Upper lobe of right lung (tissue), 1 donor: ENCODE measurements at regions not wholly inside any gene's neighbourhood (a gene's known extent, or its start where the extent isn't known, plus 50 kb on each side); places are given as distances from the start of the nearest gene placed in this dataset.

ENCODE experiments used
- ATAC-seq: fragments of 200-7000 bp; cut with Tn5 transposase; one replicate; pipeline ENCODE4 v1.9.1; 2020; ENCODE audit warnings: mild to moderate bottlenecking, moderate library complexity
- DNase-seq: peaks from one replicate; pipeline ENCODE4 v3.0.0-alpha.2; 2020
- H3K27ac ChIP-seq: fragments of 200-600 bp; one replicate; pipeline ENCODE4 v1.8.0; 2022
- H3K27me3 ChIP-seq: fragments of 200-600 bp; one replicate; pipeline ENCODE4 v1.8.0; 2022; ENCODE audit warnings: mild to moderate bottlenecking
- H3K36me3 ChIP-seq: fragments of 200-600 bp; one replicate; pipeline ENCODE4 v1.8.0; 2022
- H3K4me1 ChIP-seq: fragments of 200-600 bp; one replicate; pipeline ENCODE4 v1.8.0; 2022
- H3K4me3 ChIP-seq: fragments of 200-600 bp; one replicate; pipeline ENCODE4 v1.8.0; 2022; ENCODE audit warnings: mild to moderate bottlenecking
- H3K9me3 ChIP-seq: fragments of 200-600 bp; one replicate; pipeline ENCODE4 v1.8.0; 2022
- CTCF ChIP-seq: fragments of 200-600 bp; IDR thresholded peaks from one replicate; pipeline ENCODE4 v1.8.0; 2022; ENCODE audit warnings: antibody characterized with exemption
- intact Hi-C: fragments of 100-400 bp; cut with DNase I; formaldehyde crosslinking; loops from one replicate; pipeline ENCODE4 v1.11.0; 2022
- donor health status: DM: no; HTN: yes; CAD: no; lungs with severe emphysema.

- no peaks in the 10 kb centered on the region for H3K27me3 ChIP-seq
- DNase-seq (no peak), ATAC-seq (no peak)
- TF ChIP-seq CTCF: no peak
- H3K4me1 ChIP-seq: no peaks in the 10 kb centered on the region
- no peak overlapping the region for H3K4me3 ChIP-seq
- intact Hi-C loops: no loop called here
- no peaks in the 10 kb centered on the region for H3K36me3 ChIP-seq
- H3K27ac ChIP-seq: no peak overlapping the region
- H3K9me3 ChIP-seq: no peaks in the 10 kb centered on the region
These were observed 247.5 kb downstream of the MBNL1 start for GRCh38 chr3:152516216-152516615.

- intact Hi-C loops: no loop called here
- DNase-seq: no peak
- ATAC-seq: no peak
- H3K27me3 ChIP-seq: no peaks in the 10 kb centered on the region
- TF ChIP-seq CTCF: no peak
- no peaks in the 10 kb centered on the region for H3K36me3 ChIP-seq
- no peaks in the 10 kb centered on the region for H3K4me1 ChIP-seq
- H3K27ac ChIP-seq: no peak overlapping the region
- H3K4me3 ChIP-seq: no peak overlapping the region
- H3K9me3 ChIP-seq: no peaks in the 10 kb centered on the region
These were observed 248.8 kb downstream of the MBNL1 start for GRCh38 chr3:152517502-152517901.

- Histone ChIP-seq H3K27me3 (no peaks in the 10 kb centered on the region), H3K36me3 (no peaks in the 10 kb centered on the region), H3K4me3 (no peak overlapping the region), H3K9me3 (no peaks in the 10 kb centered on the region), H3K4me1 (no peaks in the 10 kb centered on the region), H3K27ac (no peak overlapping the region)
- ATAC-seq (no peak), DNase-seq (no peak)
- intact Hi-C loops: no loop called here
- TF ChIP-seq CTCF: no peak
These were observed 249.6 kb downstream of the MBNL1 start for GRCh38 chr3:152518346-152518745.

GRCh38 chr3:152519376-152519775, 250.6 kb downstream of the MBNL1 start:
- no peak for ATAC-seq
- no peaks in the 10 kb centered on the region for H3K4me1 ChIP-seq

GRCh38 chr3:152522036-152522435, 253.3 kb downstream of the MBNL1 start:
- DNase-seq: no peak
- no peaks in the 10 kb centered on the region for H3K4me1 ChIP-seq
- no peaks in the 10 kb centered on the region for H3K9me3 ChIP-seq
- no peak overlapping the region for H3K4me3 ChIP-seq
- ATAC-seq: no peak
- TF ChIP-seq CTCF: no peak
- H3K27ac ChIP-seq: no peak overlapping the region
- intact Hi-C loops: no loop called here
- H3K27me3 ChIP-seq: no peaks in the 10 kb centered on the region
- H3K36me3 ChIP-seq: no peaks in the 10 kb centered on the region

More at GRCh38 chr3:152519376-152519775, 250.6 kb downstream of the MBNL1 start:
- no peaks in the 10 kb centered on the region for H3K27me3 ChIP-seq
- no peak for DNase-seq
- H3K36me3 ChIP-seq: no peaks in the 10 kb centered on the region
- no peak overlapping the region for H3K4me3 ChIP-seq
- H3K27ac ChIP-seq: no peak overlapping the region
- no peaks in the 10 kb centered on the region for H3K9me3 ChIP-seq
- TF ChIP-seq CTCF: no peak
- intact Hi-C loops: no loop called here
